ENCODE measurements at regions not wholly inside any gene's neighbourhood (a gene's known extent, or its start where the extent isn't known, plus 50 kb on each side); places are given as distances from the start of the nearest gene placed in this dataset.

DNA sequence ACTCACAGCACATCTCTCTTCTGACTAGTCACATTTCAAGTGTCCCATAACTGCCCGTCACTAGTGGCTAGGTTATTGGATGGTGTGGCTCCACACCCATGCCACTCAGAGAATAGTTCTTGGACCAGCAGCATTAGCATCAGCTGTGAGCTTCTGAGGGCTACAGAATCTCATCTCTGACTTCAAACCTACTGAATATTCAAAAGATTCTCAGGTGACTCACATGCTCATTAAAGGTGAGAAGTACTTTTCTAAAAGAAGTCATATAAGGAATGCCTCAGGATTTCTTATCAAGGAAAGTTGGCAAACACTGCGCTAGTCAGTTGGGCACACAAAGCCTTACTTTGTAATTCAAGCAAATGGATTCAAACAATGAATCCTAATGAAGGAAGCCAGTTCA is 305.0 kb upstream of the CDH12 start:
- TF ChIP-seq, protein P1, sequence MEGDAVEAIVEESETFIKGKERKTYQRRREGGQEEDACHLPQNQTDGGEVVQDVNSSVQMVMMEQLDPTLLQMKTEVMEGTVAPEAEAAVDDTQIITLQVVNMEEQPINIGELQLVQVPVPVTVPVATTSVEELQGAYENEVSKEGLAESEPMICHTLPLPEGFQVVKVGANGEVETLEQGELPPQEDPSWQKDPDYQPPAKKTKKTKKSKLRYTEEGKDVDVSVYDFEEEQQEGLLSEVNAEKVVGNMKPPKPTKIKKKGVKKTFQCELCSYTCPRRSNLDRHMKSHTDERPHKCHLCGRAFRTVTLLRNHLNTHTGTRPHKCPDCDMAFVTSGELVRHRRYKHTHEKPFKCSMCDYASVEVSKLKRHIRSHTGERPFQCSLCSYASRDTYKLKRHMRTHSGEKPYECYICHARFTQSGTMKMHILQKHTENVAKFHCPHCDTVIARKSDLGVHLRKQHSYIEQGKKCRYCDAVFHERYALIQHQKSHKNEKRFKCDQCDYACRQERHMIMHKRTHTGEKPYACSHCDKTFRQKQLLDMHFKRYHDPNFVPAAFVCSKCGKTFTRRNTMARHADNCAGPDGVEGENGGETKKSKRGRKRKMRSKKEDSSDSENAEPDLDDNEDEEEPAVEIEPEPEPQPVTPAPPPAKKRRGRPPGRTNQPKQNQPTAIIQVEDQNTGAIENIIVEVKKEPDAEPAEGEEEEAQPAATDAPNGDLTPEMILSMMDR (conservative IDR thresholded peaks at IDR 0.05 in 1 of 2, IDR thresholded peaks at IDR 0.05 in 1 of 2; ENCODE audit: extremely low read depth in 1 of 2, insufficient read depth in 1 of 2, low read depth in 1 of 2, low read length in 2 of 2) = no peak
- no peak for TF ChIP-seq EZH2 (IDR thresholded peaks at IDR 0.05; ENCODE audit: borderline replicate concordance, low read length)

Data from mammary epithelial cell (primary cell).